GM19035 (cell line): ENCODE measurements at regions not wholly inside any gene's neighbourhood (a gene's known extent, or its start where the extent isn't known, plus 50 kb on each side); places are given as distances from the start of the nearest gene placed in this dataset.

Source experiments
- ATAC-seq: cut with Tn5 transposase; IDR thresholded peaks from one replicate; pipeline ENCODE4 v1.9.1; 2021; ENCODE audit not compliant: unreplicated experiment

GRCh38 chr1:94599095-94599813 lies 57.7 kb upstream of the F3 start:
- ATAC-seq = no peak

- no peak for ATAC-seq
These were observed 56.1 kb upstream of the F3 start for GRCh38 chr1:94597701-94598100.

GRCh38 chr1:94596260-94596659 lies 54.7 kb upstream of the F3 start:
- no peak for ATAC-seq

GRCh38 chr1:94595658-94596057 lies 54.1 kb upstream of the F3 start:
- ATAC-seq = no peak

- ATAC-seq = no peak
These were observed 52.1 kb upstream of the F3 start for GRCh38 chr1:94593611-94594010.

GRCh38 chr1:94592571-94592920 lies 51.0 kb upstream of the F3 start:
- no peak for ATAC-seq

- ATAC-seq = no peak
These were observed 50.4 kb upstream of the F3 start for GRCh38 chr1:94591823-94592570.
